ENCODE measurements at regions not wholly inside any gene's neighbourhood (a gene's known extent, or its start where the extent isn't known, plus 50 kb on each side); places are given as distances from the start of the nearest gene placed in this dataset.

GRCh38 chr3:177463863-177464262, 266.6 kb upstream of the TBL1XR1 start:
- no peak for TF ChIP-seq FOXP2 (optimal IDR thresholded peaks at IDR 0.05; ENCODE audit: borderline replicate concordance, extremely low read depth, extremely low read length, insufficient read depth)
- no peak for TF ChIP-seq REST (IDR thresholded peaks at IDR 0.05; ENCODE audit: insufficient read depth in 1 of 2, low read depth in 2 of 2, low read length in 2 of 2)
- no peak for TF ChIP-seq POLR2AphosphoS5 (IDR thresholded peaks at IDR 0.05; ENCODE audit: low read depth, low read length)
- no peak for TF ChIP-seq SIN3A (IDR thresholded peaks at IDR 0.05; ENCODE audit: borderline replicate concordance, insufficient read depth, low read length)
- TF ChIP-seq TAF1 (IDR thresholded peaks at IDR 0.05; ENCODE audit: borderline replicate concordance, insufficient read depth, low read length): no peak

GRCh38 chr3:177464392-177465256, 267.3 kb upstream of the TBL1XR1 start:
- no peak for TF ChIP-seq POLR2AphosphoS5 (IDR thresholded peaks at IDR 0.05; ENCODE audit: low read depth, low read length)
- no peak for TF ChIP-seq FOXP2 (optimal IDR thresholded peaks at IDR 0.05; ENCODE audit: borderline replicate concordance, extremely low read depth, extremely low read length, insufficient read depth)
- no peak for TF ChIP-seq REST (IDR thresholded peaks at IDR 0.05; ENCODE audit: insufficient read depth in 1 of 2, low read depth in 2 of 2, low read length in 2 of 2)
- TF ChIP-seq SIN3A (IDR thresholded peaks at IDR 0.05; ENCODE audit: borderline replicate concordance, insufficient read depth, low read length): no peak
- TF ChIP-seq TAF1 (IDR thresholded peaks at IDR 0.05; ENCODE audit: borderline replicate concordance, insufficient read depth, low read length): no peak

DNA sequence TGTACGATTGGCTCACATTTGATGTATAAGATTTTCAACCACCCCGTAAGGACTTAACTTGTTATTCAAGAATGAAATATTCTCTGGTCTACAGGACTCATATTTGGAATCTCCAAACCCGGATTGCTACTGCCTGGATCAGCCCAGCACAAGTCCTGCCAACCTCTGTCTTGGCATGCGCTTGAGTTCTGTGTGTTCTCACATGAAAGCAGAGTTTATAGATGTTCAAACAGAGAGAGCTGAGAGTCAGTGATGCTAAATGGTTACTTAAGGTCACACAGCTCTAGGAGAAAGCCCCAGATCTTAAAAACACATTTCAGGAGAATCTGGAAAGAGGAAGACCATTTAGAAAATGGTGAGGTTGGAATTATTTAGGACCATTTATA, 268.0 kb upstream of the TBL1XR1 start:
- no peak for TF ChIP-seq POLR2AphosphoS5 (IDR thresholded peaks at IDR 0.05; ENCODE audit: low read depth, low read length)
- no peak for TF ChIP-seq FOXP2 (optimal IDR thresholded peaks at IDR 0.05; ENCODE audit: borderline replicate concordance, extremely low read depth, extremely low read length, insufficient read depth)

DNA sequence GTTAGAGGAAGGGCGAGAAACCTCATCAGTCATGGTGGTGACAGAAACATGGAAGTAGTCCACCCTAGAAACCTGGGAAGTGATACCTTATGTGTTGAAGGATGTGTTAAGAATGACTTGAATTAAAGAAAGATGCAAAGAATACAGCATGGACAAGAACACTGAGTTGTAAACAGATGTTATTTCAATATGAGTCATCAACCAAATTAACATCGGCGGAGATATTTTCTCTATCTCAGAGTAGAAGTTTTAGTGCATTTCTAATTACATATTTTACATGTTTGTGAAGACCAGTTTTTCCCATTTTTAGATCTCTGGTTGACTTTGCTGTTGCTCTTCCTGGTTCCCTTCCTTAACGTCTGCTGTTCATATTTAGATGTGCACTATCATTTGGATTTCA, 268.8 kb upstream of the TBL1XR1 start:
- TF ChIP-seq REST (IDR thresholded peaks at IDR 0.05; ENCODE audit: insufficient read depth in 1 of 2, low read depth in 2 of 2, low read length in 2 of 2): no peak
- TF ChIP-seq FOXP2 (optimal IDR thresholded peaks at IDR 0.05; ENCODE audit: borderline replicate concordance, extremely low read depth, extremely low read length, insufficient read depth): no peak
- TF ChIP-seq TAF1 (IDR thresholded peaks at IDR 0.05; ENCODE audit: borderline replicate concordance, insufficient read depth, low read length): no peak
- TF ChIP-seq SIN3A (IDR thresholded peaks at IDR 0.05; ENCODE audit: borderline replicate concordance, insufficient read depth, low read length): no peak

DNA sequence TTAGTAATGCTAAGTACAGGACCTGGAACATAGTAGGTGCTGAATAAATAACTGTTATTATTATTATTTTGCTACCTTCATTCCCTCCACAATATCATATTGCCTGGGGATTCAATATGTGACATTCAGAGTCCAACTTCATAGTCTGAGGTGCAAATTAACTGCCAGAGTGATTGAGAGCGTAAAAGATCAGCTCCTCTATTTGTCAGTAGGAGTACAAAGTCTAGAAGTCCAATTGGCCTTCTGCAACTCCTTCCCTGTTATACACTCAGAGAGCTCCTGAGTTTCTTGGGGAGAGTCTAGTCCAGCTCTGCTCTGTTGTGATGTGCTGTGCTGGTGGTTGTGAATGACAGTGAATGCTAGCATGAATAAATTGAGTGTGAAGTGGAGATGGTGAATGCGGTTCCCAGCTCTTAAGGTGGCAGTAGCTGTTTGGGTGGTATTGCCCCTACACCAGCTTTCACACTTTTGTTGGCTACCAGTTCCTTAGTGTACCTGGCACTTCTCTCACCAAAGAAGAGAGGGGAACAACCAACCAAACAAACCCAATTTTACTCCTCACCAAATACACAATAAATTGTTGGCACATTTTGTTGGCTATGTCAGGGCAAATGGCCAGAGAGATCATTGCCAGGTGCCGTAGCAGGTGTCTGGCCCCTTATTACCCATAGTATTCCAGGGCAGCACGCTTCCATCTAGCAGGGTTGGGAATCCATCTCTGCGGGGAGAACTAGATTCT, 270.1 kb upstream of the TBL1XR1 start:
- no peak for TF ChIP-seq POLR2AphosphoS5 (IDR thresholded peaks at IDR 0.05; ENCODE audit: low read depth, low read length)

DNA sequence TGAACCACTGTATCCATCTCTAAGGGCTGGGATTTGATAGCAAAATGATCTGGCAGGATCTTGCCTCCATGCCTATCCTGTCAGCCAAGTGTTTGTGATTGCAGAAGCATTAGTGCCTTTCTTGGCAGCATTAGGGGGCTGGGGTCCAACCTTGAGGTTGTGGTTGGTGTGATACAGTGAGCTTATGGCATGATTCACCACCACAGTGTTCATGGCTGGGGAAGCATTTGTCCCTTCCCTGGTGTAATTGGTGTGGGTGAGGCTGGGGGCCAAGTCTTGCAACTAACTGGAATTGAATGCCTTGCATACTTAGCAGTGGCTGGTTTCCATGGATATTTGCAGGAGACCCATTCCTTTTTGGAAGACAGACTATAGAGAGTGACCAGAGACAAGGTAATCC, 271.0 kb upstream of the TBL1XR1 start:
- TF ChIP-seq REST (IDR thresholded peaks at IDR 0.05; ENCODE audit: insufficient read depth in 1 of 2, low read depth in 2 of 2, low read length in 2 of 2) (no peak), SIN3A (IDR thresholded peaks at IDR 0.05; ENCODE audit: borderline replicate concordance, insufficient read depth, low read length) (no peak), POLR2AphosphoS5 (IDR thresholded peaks at IDR 0.05; ENCODE audit: low read depth, low read length) (no peak), FOXP2 (optimal IDR thresholded peaks at IDR 0.05; ENCODE audit: borderline replicate concordance, extremely low read depth, extremely low read length, insufficient read depth) (no peak), TAF1 (IDR thresholded peaks at IDR 0.05; ENCODE audit: borderline replicate concordance, insufficient read depth, low read length) (no peak)
